ENCODE measurements at regions not wholly inside any gene's neighbourhood (a gene's known extent, or its start where the extent isn't known, plus 50 kb on each side); places are given as distances from the start of the nearest gene placed in this dataset.

GRCh38 chr12:89247967-89248366 lies 104.3 kb downstream of the DUSP6 start:
- Histone ChIP-seq H3K27me3 (replicated peaks; ENCODE audit: control insufficient read depth, insufficient read depth, low read length) (no peaks in the 10 kb centered on the region), H3K4me3 (replicated peaks; ENCODE audit: low read depth, low read length) (no peak overlapping the region), H3K36me3 (ENCODE audit: control insufficient read depth, insufficient read depth, low read length) (no peaks in the 10 kb centered on the region)
- TF ChIP-seq CTCF (IDR thresholded peaks at IDR 0.05; ENCODE audit: insufficient read depth, low read length, poor library complexity, severe bottlenecking): no peak
- DNase-seq (ENCODE audit: extremely low read depth, insufficient read length): no peak

- no peak for TF ChIP-seq CTCF (IDR thresholded peaks at IDR 0.05; ENCODE audit: insufficient read depth, low read length, poor library complexity, severe bottlenecking)
- Histone ChIP-seq H3K4me3 (replicated peaks; ENCODE audit: low read depth, low read length) (no peak overlapping the region), H3K36me3 (ENCODE audit: control insufficient read depth, insufficient read depth, low read length) (no peaks in the 10 kb centered on the region), H3K27me3 (replicated peaks; ENCODE audit: control insufficient read depth, insufficient read depth, low read length) (no peaks in the 10 kb centered on the region)
- no peak for DNase-seq (ENCODE audit: extremely low read depth, insufficient read length)
These were observed 104.8 kb downstream of the DUSP6 start for GRCh38 chr12:89247541-89247942.

GRCh38 chr12:89245090-89245489 lies 107.2 kb downstream of the DUSP6 start:
- Histone ChIP-seq H3K27me3 (replicated peaks; ENCODE audit: control insufficient read depth, insufficient read depth, low read length) (no peaks in the 10 kb centered on the region), H3K4me3 (replicated peaks; ENCODE audit: low read depth, low read length) (no peak overlapping the region), H3K36me3 (ENCODE audit: control insufficient read depth, insufficient read depth, low read length) (no peaks in the 10 kb centered on the region)
- no peak for TF ChIP-seq CTCF (IDR thresholded peaks at IDR 0.05; ENCODE audit: insufficient read depth, low read length, poor library complexity, severe bottlenecking)
- DNase-seq (ENCODE audit: extremely low read depth, insufficient read length): no peak

GRCh38 chr12:89244536-89244935 lies 107.8 kb downstream of the DUSP6 start:
- peak; percentile 48 for DNase-seq (ENCODE audit: extremely low read depth, insufficient read length)
- H3K36me3 ChIP-seq (ENCODE audit: control insufficient read depth, insufficient read depth, low read length): no peaks in the 10 kb centered on the region
- H3K27me3 ChIP-seq (replicated peaks; ENCODE audit: control insufficient read depth, insufficient read depth, low read length): no peaks in the 10 kb centered on the region
- no peak overlapping the region for H3K4me3 ChIP-seq (replicated peaks; ENCODE audit: low read depth, low read length)
- no peak for TF ChIP-seq CTCF (IDR thresholded peaks at IDR 0.05; ENCODE audit: insufficient read depth, low read length, poor library complexity, severe bottlenecking)

- TF ChIP-seq CTCF (IDR thresholded peaks at IDR 0.05; ENCODE audit: insufficient read depth, low read length, poor library complexity, severe bottlenecking): no peak
- H3K36me3 ChIP-seq (ENCODE audit: control insufficient read depth, insufficient read depth, low read length): no peaks in the 10 kb centered on the region
- DNase-seq (ENCODE audit: extremely low read depth, insufficient read length): no peak
- H3K4me3 ChIP-seq (replicated peaks; ENCODE audit: low read depth, low read length): no peak overlapping the region
- H3K27me3 ChIP-seq (replicated peaks; ENCODE audit: control insufficient read depth, insufficient read depth, low read length): no peaks in the 10 kb centered on the region
These were observed 108.5 kb downstream of the DUSP6 start for GRCh38 chr12:89243771-89244170.

- Histone ChIP-seq H3K4me3 (replicated peaks; ENCODE audit: low read depth, low read length) (no peak overlapping the region), H3K27me3 (replicated peaks; ENCODE audit: control insufficient read depth, insufficient read depth, low read length) (no peaks in the 10 kb centered on the region), H3K36me3 (ENCODE audit: control insufficient read depth, insufficient read depth, low read length) (no peaks in the 10 kb centered on the region)
- TF ChIP-seq CTCF (IDR thresholded peaks at IDR 0.05; ENCODE audit: insufficient read depth, low read length, poor library complexity, severe bottlenecking): no peak
- DNase-seq (ENCODE audit: extremely low read depth, insufficient read length): no peak
These were observed 112.8 kb downstream of the DUSP6 start for GRCh38 chr12:89239534-89239933.

All from GM06990 (cell line).